GM18909 (cell line): ENCODE measurements at regions not wholly inside any gene's neighbourhood (a gene's known extent, or its start where the extent isn't known, plus 50 kb on each side); places are given as distances from the start of the nearest gene placed in this dataset.

Experiments
- ATAC-seq: cut with Tn5 transposase; IDR thresholded peaks from one replicate; pipeline ENCODE4 v1.9.1; 2021; ENCODE audit warnings: mild to moderate bottlenecking; ENCODE audit not compliant: unreplicated experiment, poor library complexity

GRCh38 chr1:78790174-78790573 lies 140.5 kb downstream of the IFI44 start:
- ATAC-seq = no peak

DNA sequence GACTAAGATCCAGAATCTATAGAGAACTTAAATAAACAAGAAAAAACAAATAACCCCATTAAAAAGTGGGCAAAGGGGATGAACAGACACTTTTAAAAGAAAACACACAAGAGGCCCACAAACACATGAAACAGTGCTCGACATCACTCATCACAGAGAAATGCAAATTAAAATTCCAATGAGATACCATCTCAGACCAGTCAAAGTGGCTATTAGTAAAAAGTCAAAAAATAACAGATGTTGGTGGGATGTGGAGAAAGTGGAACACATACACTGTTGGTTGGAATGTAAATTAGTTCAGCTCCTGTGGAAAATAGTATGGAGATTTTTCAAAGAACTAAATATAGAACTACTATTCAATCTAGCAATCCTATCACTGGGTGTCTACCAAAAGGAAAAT lies 143.1 kb downstream of the IFI44 start:
- ATAC-seq = no peak

GRCh38 chr1:78797108-78797781 lies 147.6 kb downstream of the IFI44 start:
- ATAC-seq = peak; percentile 75

DNA sequence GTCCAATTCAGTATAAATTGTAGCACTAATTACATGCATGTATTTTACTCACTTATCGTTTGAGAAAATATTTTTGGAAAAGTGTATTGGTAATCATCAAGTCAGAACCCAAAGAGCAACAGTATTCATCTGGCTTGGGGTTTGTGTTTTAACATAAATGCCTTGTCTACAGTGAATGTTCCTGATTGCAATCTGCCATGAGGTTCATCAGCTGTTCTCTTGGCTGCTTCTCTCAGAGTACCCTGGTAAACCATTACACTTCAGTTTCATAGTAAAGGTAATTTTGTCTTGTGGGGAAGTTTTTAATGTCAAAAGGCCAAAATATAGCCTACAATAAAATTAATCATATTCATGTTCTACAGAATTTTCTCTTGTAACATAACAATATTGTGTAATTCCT lies 150.3 kb downstream of the IFI44 start:
- ATAC-seq = no peak

GRCh38 chr1:78814176-78814575 lies 164.5 kb downstream of the IFI44 start:
- no peak for ATAC-seq

- no peak for ATAC-seq
These were observed 175.9 kb downstream of the IFI44 start for GRCh38 chr1:78825561-78825960.

GRCh38 chr1:78829644-78830043 lies 176.9 kb downstream of the ADGRL4 start:
- ATAC-seq = no peak

- ATAC-seq = no peak
These were observed 176.2 kb downstream of the ADGRL4 start for GRCh38 chr1:78830321-78830720.

DNA sequence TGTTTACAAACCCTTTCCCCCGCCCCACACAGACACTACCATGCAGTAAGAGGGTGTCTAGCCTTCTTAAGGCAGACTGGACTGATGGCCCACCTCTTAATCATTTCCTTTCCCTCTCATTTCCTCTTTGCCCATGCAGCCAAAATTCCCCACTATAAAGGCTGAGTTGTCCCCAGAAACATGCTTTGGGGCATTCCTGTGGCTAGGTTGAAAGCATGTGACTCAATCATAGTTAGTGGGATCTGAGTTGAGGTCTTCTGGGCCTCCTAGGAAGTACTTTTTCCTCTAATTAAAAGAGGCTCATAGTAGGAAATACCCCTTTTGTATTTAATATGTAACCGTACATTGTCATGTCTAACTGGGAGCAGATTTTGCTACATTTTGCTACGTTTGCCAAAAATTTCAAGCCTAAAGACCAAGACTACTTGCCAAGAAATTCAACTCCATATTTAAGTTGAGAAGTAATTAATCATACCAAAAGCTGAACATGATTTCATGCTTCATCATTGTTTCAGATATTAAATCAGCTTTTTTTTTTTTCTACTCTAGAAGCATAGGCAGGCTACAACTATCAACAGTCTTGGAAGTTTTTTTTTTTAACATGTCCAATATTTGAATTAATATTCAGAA lies 174.7 kb downstream of the ADGRL4 start:
- ATAC-seq = no peak

GRCh38 chr1:78833491-78833890 lies 173.0 kb downstream of the ADGRL4 start:
- no peak for ATAC-seq

GRCh38 chr1:78834201-78834741 lies 172.3 kb downstream of the ADGRL4 start:
- ATAC-seq = peak; percentile 70

DNA sequence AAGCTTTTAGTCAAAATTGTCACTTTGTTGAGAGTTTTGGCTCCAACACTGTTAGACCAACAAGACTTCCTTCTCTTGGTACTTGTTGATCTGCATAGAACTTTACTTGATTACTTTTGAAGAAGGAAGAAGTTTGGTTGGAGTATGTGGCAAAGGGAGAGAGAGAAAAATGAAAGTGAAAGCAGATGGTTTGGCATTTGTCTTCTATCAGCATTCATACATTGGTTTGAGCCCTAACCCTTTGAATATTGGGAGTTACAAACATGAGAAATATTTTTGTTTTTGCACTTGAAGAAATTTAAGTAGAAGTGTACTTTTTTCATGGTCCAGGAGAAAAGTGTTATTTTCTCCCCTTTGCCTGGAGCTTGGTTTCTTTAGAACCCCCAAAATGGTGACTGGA lies 169.8 kb downstream of the ADGRL4 start:
- ATAC-seq = no peak

- peak; percentile 53 for ATAC-seq
These were observed 166.7 kb downstream of the ADGRL4 start for GRCh38 chr1:78839704-78840277.
